Peyer's patch (tissue), 4 donors: ENCODE measurements at regions not wholly inside any gene's neighbourhood (a gene's known extent, or its start where the extent isn't known, plus 50 kb on each side); places are given as distances from the start of the nearest gene placed in this dataset.

Experiments
- POLR2A ChIP-seq, 2 donors: fragments of 450-650 bp; IDR thresholded peaks; one replicate each; pipeline ENCODE4 v1.5.1; 2017; ENCODE audit warnings: antibody characterized with exemption in 2 of 2, mild to moderate bottlenecking in 2 of 2, moderate library complexity in 2 of 2
- TF ChIP-seq, protein P1 (sequence below), 6 experiments: fragments of 450-650 bp in 4 of 6; fragments of 200-600 bp in 2 of 6; sonication (generic) in 1 of 6; IDR thresholded peaks; one replicate each; pipeline ENCODE4 v1.5.1; 2017 to 2019; ENCODE audit warnings: antibody characterized with exemption in 6 of 6, mild to moderate bottlenecking in 3 of 6, moderate library complexity in 1 of 6

DNA sequence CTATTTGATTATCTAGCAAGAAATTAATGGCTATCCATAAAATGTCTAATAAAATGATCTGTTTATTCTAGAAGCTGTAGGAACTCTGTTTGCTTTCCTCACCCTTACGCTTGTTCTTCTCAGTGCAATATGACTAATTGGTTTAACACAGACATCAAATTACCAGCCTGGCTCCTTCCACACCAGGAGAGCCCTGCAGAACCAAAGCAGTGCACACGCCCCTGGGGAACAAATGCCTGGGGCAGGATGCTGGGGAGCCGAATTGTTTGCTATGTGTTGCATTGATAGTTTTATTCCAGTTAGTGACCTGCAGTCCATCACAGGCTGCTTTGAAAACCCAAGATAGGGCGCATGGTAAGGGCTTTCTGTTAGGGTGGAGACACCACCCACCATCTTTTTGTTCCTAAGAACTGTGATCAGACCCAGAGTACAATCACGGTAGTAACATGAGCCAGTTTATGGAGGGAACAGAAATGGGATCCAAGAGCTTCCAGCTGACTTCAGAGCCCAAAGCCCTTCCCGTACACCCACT, 126.4 kb upstream of the CD93 start:
- TF ChIP-seq, protein P1, sequence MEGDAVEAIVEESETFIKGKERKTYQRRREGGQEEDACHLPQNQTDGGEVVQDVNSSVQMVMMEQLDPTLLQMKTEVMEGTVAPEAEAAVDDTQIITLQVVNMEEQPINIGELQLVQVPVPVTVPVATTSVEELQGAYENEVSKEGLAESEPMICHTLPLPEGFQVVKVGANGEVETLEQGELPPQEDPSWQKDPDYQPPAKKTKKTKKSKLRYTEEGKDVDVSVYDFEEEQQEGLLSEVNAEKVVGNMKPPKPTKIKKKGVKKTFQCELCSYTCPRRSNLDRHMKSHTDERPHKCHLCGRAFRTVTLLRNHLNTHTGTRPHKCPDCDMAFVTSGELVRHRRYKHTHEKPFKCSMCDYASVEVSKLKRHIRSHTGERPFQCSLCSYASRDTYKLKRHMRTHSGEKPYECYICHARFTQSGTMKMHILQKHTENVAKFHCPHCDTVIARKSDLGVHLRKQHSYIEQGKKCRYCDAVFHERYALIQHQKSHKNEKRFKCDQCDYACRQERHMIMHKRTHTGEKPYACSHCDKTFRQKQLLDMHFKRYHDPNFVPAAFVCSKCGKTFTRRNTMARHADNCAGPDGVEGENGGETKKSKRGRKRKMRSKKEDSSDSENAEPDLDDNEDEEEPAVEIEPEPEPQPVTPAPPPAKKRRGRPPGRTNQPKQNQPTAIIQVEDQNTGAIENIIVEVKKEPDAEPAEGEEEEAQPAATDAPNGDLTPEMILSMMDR (IDR thresholded peaks at IDR 0.05) = no peak
- no peak for TF ChIP-seq POLR2A (IDR thresholded peaks at IDR 0.05)
